ENCODE measurements at regions not wholly inside any gene's neighbourhood (a gene's known extent, or its start where the extent isn't known, plus 50 kb on each side); places are given as distances from the start of the nearest gene placed in this dataset.
A peak's percentile ranks its signal among the peaks of the same experiment; 100 is the strongest.

- DNase-seq, result no peak
Measured at GRCh38 chr5:77157732-77158532, 52.5 kb upstream of the PDE8B start.

GRCh38 chr5:77156379-77156778, 54.1 kb upstream of the PDE8B start:
- no peak for DNase-seq

- no peak for DNase-seq
Measured at GRCh38 chr5:77155179-77155785, 55.2 kb upstream of the PDE8B start.

GRCh38 chr5:77152441-77152840, 58.0 kb upstream of the PDE8B start:
- no peak for DNase-seq

GRCh38 chr5:77151501-77151900, 59.0 kb upstream of the PDE8B start:
- DNase-seq, result no peak

- DNase-seq, result no peak
Measured at GRCh38 chr5:77146896-77147295, 59.8 kb upstream of the ZBED3 start.

GRCh38 chr5:77145666-77146065, 58.6 kb upstream of the ZBED3 start:
- peak; percentile 44 for DNase-seq

GRCh38 chr5:77144837-77145139, 57.7 kb upstream of the ZBED3 start:
- no peak for DNase-seq

GRCh38 chr5:77143998-77144836, 57.1 kb upstream of the ZBED3 start:
- DNase-seq, result peak; percentile 55

GRCh38 chr5:77140350-77140749, 53.3 kb upstream of the ZBED3 start:
- DNase-seq, result no peak

GRCh38 chr5:77139001-77139400, 51.9 kb upstream of the ZBED3 start:
- DNase-seq, result peak; percentile 10
